ENCODE measurements at regions not wholly inside any gene's neighbourhood (a gene's known extent, or its start where the extent isn't known, plus 50 kb on each side); places are given as distances from the start of the nearest gene placed in this dataset.
"Not testable (repeated sequence)": the region's sequence is repeated elsewhere in the genome, so short reads cannot be mapped to it uniquely, and the experiment has no call there.

DNA sequence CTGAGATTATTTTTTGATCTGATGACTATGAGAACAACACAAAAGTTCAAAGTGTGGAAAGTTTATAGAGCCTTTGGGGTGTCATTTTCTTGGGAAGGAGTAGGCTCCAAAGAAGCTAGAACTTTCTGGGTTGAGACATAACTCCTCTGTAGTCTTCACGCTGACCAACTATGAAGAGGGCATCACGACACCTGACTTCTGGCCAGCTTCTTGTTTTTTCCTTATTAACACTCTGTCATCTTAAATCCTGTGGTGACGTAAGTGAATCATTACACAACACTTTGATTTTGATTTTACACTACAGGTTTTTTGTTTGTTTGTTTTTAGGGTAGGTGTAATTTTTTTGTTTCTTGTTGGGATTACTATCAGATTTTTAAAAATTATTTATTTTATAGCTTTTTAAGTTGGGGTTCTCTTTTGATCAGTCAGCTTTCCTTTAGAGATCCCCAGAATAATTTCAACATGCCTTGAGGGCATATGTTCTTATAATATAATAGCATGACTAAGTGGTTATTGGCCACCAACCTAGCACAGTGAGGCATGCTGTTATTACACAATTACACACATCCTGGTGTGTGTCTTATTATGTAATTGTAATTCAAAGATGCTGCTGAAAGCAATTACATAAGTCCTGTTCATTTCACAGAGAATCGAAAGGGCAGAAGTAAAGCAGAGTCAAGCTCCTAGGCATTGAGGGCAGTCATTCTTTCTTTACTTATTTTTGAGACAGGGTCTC is 281.6 kb upstream of the NOTCH2NLA start:
- TF ChIP-seq, protein P1, sequence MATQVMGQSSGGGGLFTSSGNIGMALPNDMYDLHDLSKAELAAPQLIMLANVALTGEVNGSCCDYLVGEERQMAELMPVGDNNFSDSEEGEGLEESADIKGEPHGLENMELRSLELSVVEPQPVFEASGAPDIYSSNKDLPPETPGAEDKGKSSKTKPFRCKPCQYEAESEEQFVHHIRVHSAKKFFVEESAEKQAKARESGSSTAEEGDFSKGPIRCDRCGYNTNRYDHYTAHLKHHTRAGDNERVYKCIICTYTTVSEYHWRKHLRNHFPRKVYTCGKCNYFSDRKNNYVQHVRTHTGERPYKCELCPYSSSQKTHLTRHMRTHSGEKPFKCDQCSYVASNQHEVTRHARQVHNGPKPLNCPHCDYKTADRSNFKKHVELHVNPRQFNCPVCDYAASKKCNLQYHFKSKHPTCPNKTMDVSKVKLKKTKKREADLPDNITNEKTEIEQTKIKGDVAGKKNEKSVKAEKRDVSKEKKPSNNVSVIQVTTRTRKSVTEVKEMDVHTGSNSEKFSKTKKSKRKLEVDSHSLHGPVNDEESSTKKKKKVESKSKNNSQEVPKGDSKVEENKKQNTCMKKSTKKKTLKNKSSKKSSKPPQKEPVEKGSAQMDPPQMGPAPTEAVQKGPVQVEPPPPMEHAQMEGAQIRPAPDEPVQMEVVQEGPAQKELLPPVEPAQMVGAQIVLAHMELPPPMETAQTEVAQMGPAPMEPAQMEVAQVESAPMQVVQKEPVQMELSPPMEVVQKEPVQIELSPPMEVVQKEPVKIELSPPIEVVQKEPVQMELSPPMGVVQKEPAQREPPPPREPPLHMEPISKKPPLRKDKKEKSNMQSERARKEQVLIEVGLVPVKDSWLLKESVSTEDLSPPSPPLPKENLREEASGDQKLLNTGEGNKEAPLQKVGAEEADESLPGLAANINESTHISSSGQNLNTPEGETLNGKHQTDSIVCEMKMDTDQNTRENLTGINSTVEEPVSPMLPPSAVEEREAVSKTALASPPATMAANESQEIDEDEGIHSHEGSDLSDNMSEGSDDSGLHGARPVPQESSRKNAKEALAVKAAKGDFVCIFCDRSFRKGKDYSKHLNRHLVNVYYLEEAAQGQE (IDR thresholded peaks at IDR 0.05; ENCODE audit: unreplicated experiment), result not testable (repeated sequence)
- TF ChIP-seq EZH2 (IDR thresholded peaks at IDR 0.05; ENCODE audit: low read depth, unreplicated experiment); ZNF114 (CRISPR knock-in tag; IDR thresholded peaks at IDR 0.05); POLR2AphosphoS5 (IDR thresholded peaks at IDR 0.05; ENCODE audit: low read depth); CREB1 (CRISPR knock-in tag; IDR thresholded peaks at IDR 0.05; ENCODE audit: low read depth); JUNB (IDR thresholded peaks at IDR 0.05; ENCODE audit: unreplicated experiment); NANOG (IDR thresholded peaks at IDR 0.05; ENCODE audit: borderline replicate concordance): not testable (repeated sequence)
- TF ChIP-seq, protein P2, sequence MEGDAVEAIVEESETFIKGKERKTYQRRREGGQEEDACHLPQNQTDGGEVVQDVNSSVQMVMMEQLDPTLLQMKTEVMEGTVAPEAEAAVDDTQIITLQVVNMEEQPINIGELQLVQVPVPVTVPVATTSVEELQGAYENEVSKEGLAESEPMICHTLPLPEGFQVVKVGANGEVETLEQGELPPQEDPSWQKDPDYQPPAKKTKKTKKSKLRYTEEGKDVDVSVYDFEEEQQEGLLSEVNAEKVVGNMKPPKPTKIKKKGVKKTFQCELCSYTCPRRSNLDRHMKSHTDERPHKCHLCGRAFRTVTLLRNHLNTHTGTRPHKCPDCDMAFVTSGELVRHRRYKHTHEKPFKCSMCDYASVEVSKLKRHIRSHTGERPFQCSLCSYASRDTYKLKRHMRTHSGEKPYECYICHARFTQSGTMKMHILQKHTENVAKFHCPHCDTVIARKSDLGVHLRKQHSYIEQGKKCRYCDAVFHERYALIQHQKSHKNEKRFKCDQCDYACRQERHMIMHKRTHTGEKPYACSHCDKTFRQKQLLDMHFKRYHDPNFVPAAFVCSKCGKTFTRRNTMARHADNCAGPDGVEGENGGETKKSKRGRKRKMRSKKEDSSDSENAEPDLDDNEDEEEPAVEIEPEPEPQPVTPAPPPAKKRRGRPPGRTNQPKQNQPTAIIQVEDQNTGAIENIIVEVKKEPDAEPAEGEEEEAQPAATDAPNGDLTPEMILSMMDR (conservative IDR thresholded peaks at IDR 0.05; ENCODE audit: low read depth in 2 of 2), result not testable (repeated sequence)
- TF ChIP-seq, protein P3, sequence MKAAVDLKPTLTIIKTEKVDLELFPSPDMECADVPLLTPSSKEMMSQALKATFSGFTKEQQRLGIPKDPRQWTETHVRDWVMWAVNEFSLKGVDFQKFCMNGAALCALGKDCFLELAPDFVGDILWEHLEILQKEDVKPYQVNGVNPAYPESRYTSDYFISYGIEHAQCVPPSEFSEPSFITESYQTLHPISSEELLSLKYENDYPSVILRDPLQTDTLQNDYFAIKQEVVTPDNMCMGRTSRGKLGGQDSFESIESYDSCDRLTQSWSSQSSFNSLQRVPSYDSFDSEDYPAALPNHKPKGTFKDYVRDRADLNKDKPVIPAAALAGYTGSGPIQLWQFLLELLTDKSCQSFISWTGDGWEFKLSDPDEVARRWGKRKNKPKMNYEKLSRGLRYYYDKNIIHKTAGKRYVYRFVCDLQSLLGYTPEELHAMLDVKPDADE (IDR thresholded peaks at IDR 0.05), result not testable (repeated sequence)
